LNCAP (cell line): ENCODE measurements at regions not wholly inside any gene's neighbourhood (a gene's known extent, or its start where the extent isn't known, plus 50 kb on each side); places are given as distances from the start of the nearest gene placed in this dataset.

ENCODE experiments used
- TF ChIP-seq, protein P1 (sequence below): fragments of 450-650 bp; IDR thresholded peaks from 2 replicates; pipeline ENCODE4 v1.5.1; 2017; ENCODE audit warnings: mild to moderate bottlenecking

DNA sequence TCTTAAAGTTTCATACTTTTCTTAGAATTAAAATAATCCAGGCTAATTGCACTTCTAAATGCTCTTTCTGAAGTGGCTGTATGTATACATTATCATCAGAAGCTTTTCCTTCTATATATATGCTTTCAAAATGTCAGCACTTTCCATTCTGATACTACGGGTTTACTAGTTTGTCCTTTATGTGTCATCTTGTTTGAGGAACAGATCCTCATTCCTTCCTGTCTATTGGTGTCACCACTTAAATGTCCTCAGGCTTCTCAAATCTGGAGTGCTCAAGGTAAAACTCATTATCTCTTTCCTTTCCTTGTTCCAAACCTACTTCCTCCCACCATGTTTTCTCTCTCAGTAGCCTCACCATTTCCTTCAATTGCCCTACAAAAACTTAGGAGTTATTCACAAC lies 236.3 kb downstream of the CSNK1G3 start:
- TF ChIP-seq, protein P1, sequence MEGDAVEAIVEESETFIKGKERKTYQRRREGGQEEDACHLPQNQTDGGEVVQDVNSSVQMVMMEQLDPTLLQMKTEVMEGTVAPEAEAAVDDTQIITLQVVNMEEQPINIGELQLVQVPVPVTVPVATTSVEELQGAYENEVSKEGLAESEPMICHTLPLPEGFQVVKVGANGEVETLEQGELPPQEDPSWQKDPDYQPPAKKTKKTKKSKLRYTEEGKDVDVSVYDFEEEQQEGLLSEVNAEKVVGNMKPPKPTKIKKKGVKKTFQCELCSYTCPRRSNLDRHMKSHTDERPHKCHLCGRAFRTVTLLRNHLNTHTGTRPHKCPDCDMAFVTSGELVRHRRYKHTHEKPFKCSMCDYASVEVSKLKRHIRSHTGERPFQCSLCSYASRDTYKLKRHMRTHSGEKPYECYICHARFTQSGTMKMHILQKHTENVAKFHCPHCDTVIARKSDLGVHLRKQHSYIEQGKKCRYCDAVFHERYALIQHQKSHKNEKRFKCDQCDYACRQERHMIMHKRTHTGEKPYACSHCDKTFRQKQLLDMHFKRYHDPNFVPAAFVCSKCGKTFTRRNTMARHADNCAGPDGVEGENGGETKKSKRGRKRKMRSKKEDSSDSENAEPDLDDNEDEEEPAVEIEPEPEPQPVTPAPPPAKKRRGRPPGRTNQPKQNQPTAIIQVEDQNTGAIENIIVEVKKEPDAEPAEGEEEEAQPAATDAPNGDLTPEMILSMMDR: no peak

DNA sequence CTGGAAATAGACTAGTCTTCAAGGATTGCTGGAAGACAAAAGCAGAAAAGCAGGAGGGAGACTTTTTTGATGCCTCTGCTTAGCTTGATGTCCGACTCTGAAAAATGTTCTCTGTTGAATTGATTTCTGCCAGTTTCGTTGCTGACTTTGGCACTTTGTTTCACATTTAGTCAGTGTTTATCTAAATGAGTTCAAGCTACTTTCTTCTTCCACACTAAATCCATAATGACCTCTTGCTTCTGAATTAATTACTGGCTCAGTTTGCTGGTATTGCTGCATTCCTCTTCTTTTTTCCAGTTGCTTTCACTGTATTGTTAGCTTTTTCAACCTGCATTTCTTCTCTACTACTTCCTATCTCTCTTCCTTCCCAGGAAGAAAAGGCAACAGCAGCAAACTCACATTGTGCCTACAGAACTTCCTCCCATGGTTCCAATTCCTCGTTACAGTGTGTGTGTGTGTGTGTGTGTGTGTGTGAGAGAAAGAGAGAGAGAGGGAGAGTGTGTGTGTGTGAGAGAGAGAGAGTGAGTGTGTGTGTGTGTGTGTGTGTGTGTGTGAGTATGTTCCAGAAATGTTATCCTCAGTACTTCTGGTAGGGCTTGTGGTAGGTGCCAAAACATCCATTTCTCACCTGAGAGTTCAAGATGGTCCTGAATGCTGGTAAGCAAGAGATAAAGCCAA lies 234.8 kb downstream of the CSNK1G3 start:
- TF ChIP-seq, protein P1: no peak

DNA sequence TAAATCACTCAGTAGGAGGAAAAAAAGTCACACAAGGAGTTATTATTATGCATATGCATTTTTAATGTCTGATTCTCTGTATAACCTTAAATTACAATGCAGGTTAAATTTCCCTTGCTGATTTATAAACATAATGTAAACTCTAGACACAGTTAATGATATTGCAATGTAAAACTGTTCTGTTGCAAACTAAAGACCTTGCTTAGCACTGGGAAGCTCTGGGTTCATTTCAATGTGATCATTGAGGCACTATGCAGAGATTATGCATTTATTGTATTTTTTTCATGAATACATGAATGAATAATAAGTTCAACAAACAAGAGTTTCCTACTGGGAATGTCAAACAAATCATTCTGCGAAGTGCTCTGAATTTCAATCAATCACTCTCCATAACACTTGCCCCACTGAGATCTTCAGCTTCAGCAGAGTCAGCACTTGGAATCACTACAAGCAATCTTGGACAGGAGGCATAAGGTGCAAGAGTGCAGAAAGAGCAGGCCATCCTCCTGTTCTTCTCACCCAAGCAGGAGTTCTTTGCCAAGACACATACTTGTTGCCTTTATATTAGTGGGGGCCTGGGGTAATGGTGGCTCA lies 232.1 kb downstream of the CSNK1G3 start:
- TF ChIP-seq, protein P1: no peak

DNA sequence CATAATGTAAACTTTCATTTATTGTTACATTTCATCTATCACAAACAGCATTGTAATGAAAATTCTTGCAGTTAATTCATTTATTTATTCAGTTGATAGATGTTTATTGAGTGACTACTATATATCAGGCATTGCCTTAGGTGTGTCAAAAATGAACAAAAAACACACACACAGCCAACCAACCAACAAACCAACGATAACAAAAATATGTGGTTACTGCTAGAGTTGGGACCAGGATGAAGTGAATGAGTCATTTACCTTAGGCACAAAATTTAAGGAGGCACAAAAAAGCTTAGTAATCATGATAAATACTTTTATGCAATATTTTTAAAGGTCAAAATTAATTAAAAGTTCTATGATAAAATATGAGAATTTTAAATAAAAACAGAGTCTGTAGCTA lies 223.4 kb downstream of the CSNK1G3 start:
- TF ChIP-seq, protein P1: no peak

DNA sequence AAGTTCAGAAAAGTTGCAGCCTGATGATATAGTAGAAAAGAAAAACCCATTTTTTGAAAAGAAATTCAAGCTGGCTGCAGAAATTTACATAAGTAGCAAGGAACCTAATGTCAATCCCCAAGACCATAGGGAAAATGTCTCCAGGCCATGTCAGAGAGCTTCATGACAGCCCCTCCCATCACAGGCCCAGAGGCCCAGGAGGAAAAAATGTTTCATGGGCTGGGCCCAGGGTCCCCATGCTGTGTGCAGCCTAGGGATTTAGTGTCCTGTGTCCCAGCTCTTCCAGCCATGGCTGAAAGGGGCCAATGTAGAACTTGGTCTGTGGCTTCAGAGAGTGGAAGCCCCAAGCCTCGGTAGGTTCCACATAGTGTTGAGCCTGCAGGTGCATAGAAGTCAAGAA lies 220.3 kb downstream of the CSNK1G3 start:
- TF ChIP-seq, protein P1: no peak

DNA sequence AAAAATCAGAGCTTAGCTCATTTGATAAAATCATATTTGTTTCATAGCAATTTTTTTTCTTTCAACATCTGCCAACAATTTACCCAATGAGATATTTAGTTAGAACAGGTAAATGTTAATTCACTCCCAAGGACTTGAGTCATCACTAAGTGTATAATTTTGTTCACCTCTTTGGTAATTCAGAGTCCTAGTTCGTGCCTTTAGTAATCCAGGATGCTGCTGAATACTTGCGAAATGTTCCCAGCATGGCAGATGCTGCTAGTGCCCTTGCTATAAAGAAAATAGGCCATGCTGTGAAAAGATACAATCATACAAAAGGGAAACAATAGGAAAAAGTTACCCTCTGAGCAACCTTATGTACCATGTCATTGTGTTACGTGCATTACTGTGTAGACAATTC lies 210.5 kb downstream of the CSNK1G3 start:
- TF ChIP-seq, protein P1: no peak

DNA sequence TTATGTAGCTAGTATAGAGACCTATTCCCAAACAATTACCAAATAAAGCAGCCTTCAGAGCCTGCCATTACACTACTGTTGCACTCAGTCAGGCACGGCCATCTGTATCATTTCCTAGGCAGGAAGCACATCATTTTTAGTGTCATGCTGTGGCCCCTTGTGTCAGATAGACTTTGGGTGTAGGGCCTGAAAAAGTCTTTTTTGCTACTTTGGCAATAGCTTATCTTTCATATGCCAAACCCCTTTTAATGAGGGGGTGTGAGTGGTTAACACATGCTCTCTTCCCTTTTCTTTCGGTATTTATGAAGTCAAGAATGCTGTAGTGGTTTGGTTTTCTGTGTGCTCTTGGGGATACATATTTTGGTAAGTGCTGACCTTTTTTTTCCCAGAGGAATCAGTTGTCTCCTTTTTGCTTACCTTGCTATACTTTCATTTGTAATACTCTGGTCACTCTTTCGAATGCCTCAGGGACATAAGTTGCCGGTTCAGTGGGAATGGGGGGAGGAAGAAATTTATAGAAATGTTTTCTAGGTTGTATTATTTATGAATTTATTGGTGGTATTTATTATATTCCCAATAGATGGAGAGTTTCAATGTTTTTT lies 209.8 kb downstream of the CSNK1G3 start:
- TF ChIP-seq, protein P1: no peak
